H1 (cell line): ENCODE measurements at regions not wholly inside any gene's neighbourhood (a gene's known extent, or its start where the extent isn't known, plus 50 kb on each side); places are given as distances from the start of the nearest gene placed in this dataset.

Experiments used
- CTCF ChIA-PET: fragments of 300-600 bp; sonication (Branson Sonifier 250); formaldehyde crosslinking; loops from one replicate; lab custom pipeline; 2021; ENCODE audit not compliant: partially characterized antibody; lab: Charles Lee
- POLR2A ChIA-PET: fragments of 300-600 bp; sonication (Branson Sonifier 250); formaldehyde crosslinking; loops from one replicate; lab custom pipeline; 2021; ENCODE audit warnings: inconsistent platforms; ENCODE audit not compliant: partially characterized antibody; lab: Charles Lee
- DNase-seq, 2 experiments: peaks; one replicate each; pipeline versions ENCODE4 v3.0.0 to v3.0.0-alpha.2; 2010 to 2022; ENCODE audit warnings: low spot score in 2 of 2, low read depth in 1 of 2, mixed read lengths in 1 of 2
- FAIRE-seq: peaks from 2 replicates; lab custom pipeline; 2011; peaks lifted over from hg19 to GRCh38; lab: Jason Lieb, UNC
- H2AFZ ChIP-seq: 2 replicates; pipeline ENCODE4 v1.8.1; 2012; ENCODE audit warnings: low read length, inconsistent platforms
- H2AK5ac ChIP-seq: 2 replicates; pipeline ENCODE4 v1.6.1; 2013; ENCODE audit warnings: low read depth, low read length
- H2BK120ac ChIP-seq: replicated peaks from 2 replicates; pipeline ENCODE3; 2013; ENCODE audit warnings: low read depth, low read length, inconsistent platforms
- H2BK12ac ChIP-seq: 2 replicates; pipeline ENCODE4 v1.6.1; 2013; ENCODE audit warnings: low read depth, low read length
- H2BK15ac ChIP-seq: 2 replicates; pipeline ENCODE4 v1.6.1; 2013; ENCODE audit warnings: low read length
- H2BK20ac ChIP-seq: 2 replicates; pipeline ENCODE4 v1.6.1; 2013; ENCODE audit warnings: low read length
- H2BK5ac ChIP-seq: 2 replicates; pipeline ENCODE4 v1.6.1; 2013; ENCODE audit warnings: low read depth, low read length
- H3K14ac ChIP-seq: 2 replicates; pipeline ENCODE4 v1.6.1; 2013; ENCODE audit warnings: inconsistent platforms; ENCODE audit not compliant: insufficient read length
- H3K18ac ChIP-seq: 2 replicates; pipeline ENCODE4 v1.6.1; 2013; ENCODE audit warnings: low read length; ENCODE audit errors: extremely low read depth
- H3K23ac ChIP-seq: 2 replicates; pipeline ENCODE4 v1.6.1; 2013; ENCODE audit warnings: inconsistent platforms; ENCODE audit not compliant: insufficient read length
- H3K23me2 ChIP-seq: 2 replicates; pipeline ENCODE4 v1.6.1; 2013; ENCODE audit warnings: low read depth, low read length
- H3K27ac ChIP-seq: 2 replicates; pipeline ENCODE4 v1.6.1; 2011; ENCODE audit warnings: low read depth, low read length, inconsistent platforms
- H3K27me3 ChIP-seq, 4 experiments: replicated peaks in 1 of 4; 1 replicate in 1 of 4; 2 replicates in 3 of 4; pipeline versions ENCODE4 v1.6.1 to v1.8.1; 2011 to 2013; ENCODE audit warnings: low read length in 3 of 4, mild to moderate bottlenecking in 3 of 4, inconsistent platforms in 2 of 4, mixed read lengths in 2 of 4, moderate library complexity in 1 of 4; ENCODE audit not compliant: control insufficient read depth in 3 of 4, insufficient read depth in 3 of 4; ENCODE audit errors: extremely low read depth in 1 of 4
- H3K36me3 ChIP-seq, 4 experiments: 2 replicates each; pipeline versions ENCODE4 v1.6.1 to v1.8.1; 2011 to 2013; ENCODE audit warnings: mild to moderate bottlenecking in 4 of 4, low read length in 3 of 4, moderate library complexity in 2 of 4, control low read depth in 1 of 4, inconsistent platforms in 1 of 4; ENCODE audit not compliant: insufficient read depth in 4 of 4, control insufficient read depth in 2 of 4
- H3K4ac ChIP-seq: replicated peaks from 2 replicates; pipeline ENCODE3; 2013; ENCODE audit warnings: low read length, low read depth, mixed read lengths, inconsistent platforms; ENCODE audit not compliant: insufficient read length
- H3K4me1 ChIP-seq, 4 experiments: replicated peaks in 1 of 4; 1 replicate in 1 of 4; 2 replicates in 3 of 4; pipeline versions ENCODE4 v1.6.1 to v1.8.1; 2011 to 2013; ENCODE audit warnings: low read length in 3 of 4, inconsistent platforms in 2 of 4, mixed read lengths in 1 of 4; ENCODE audit not compliant: insufficient read depth in 4 of 4, control insufficient read depth in 3 of 4
- H3K4me2 ChIP-seq, 2 experiments: 2 replicates each; pipeline versions ENCODE4 v1.6.1 to v1.8.1; 2011 to 2013; ENCODE audit warnings: low read depth in 2 of 2, low read length in 2 of 2, control low read depth in 1 of 2, inconsistent platforms in 1 of 2, mild to moderate bottlenecking in 1 of 2; ENCODE audit not compliant: insufficient read depth in 1 of 2
- H3K4me3 ChIP-seq, 4 experiments: fragments of 200-600, 300-600 bp in 1 of 4; sonication (generic), shearing (Covaris generic), sonication (Bioruptor Twin) in 1 of 4; 2 replicates each; pipeline versions ENCODE4 v1.5.1 to v1.8.1; 2011 to 2016; ENCODE audit warnings: low read length in 4 of 4, low read depth in 3 of 4, control low read depth in 2 of 4, inconsistent platforms in 2 of 4, mild to moderate bottlenecking in 2 of 4, mixed read lengths in 1 of 4, moderate library complexity in 1 of 4; ENCODE audit not compliant: insufficient read depth in 2 of 4; ENCODE audit errors: extremely low read depth in 1 of 4
- H3K56ac ChIP-seq: replicated peaks from 2 replicates; pipeline ENCODE3; 2013; ENCODE audit warnings: low read depth, mild to moderate bottlenecking, mixed read lengths, low read length, inconsistent platforms; ENCODE audit not compliant: insufficient read length
- H3K79me1 ChIP-seq: 2 replicates; pipeline ENCODE4 v1.6.1; 2013; ENCODE audit warnings: low read depth, low read length, control low read depth
- H3K79me2 ChIP-seq, 2 experiments: 2 replicates each; pipeline versions ENCODE4 v1.6.1 to v1.8.1; 2012 to 2013; ENCODE audit warnings: low read length in 2 of 2, mild to moderate bottlenecking in 2 of 2, inconsistent platforms in 1 of 2; ENCODE audit not compliant: insufficient read depth in 2 of 2, control insufficient read depth in 1 of 2
- H3K9ac ChIP-seq, 4 experiments: replicated peaks in 1 of 4; 1 replicate in 1 of 4; 2 replicates in 3 of 4; pipeline versions ENCODE4 v1.6.1 to v1.8.1; 2011 to 2013; ENCODE audit warnings: low read depth in 3 of 4, low read length in 3 of 4, control low read depth in 2 of 4, mild to moderate bottlenecking in 2 of 4, moderate library complexity in 2 of 4, inconsistent platforms in 1 of 4; ENCODE audit errors: extremely low read depth in 1 of 4
- H3K9me3 ChIP-seq, 2 experiments: 2 replicates each; pipeline versions ENCODE4 v1.6.1 to v1.8.1; 2012 to 2013; ENCODE audit warnings: mild to moderate bottlenecking in 2 of 2, moderate library complexity in 2 of 2, control low read depth in 1 of 2, inconsistent platforms in 1 of 2, low read depth in 1 of 2, low read length in 1 of 2, mixed read lengths in 1 of 2; ENCODE audit not compliant: insufficient read depth in 2 of 2
- H4K20me1 ChIP-seq, 2 experiments: replicated peaks in 1 of 2; 2 replicates each; pipeline versions ENCODE3 to v1.8.1; 2011 to 2013; ENCODE audit warnings: inconsistent platforms in 2 of 2, low read length in 2 of 2, mild to moderate bottlenecking in 1 of 2; ENCODE audit not compliant: insufficient read depth in 2 of 2, control insufficient read depth in 1 of 2
- H4K5ac ChIP-seq: 2 replicates; pipeline ENCODE4 v1.6.1; 2013; ENCODE audit warnings: low read length, low read depth, mixed read lengths, inconsistent platforms; ENCODE audit not compliant: insufficient read length
- H4K8ac ChIP-seq: 2 replicates; pipeline ENCODE4 v1.8.0; 2013; ENCODE audit warnings: mild to moderate bottlenecking, moderate library complexity, low read length, inconsistent platforms; ENCODE audit not compliant: insufficient read depth; ENCODE audit errors: extremely low read depth
- H4K91ac ChIP-seq: replicated peaks from 2 replicates; pipeline ENCODE3; 2013; ENCODE audit warnings: low read length, mixed read lengths, inconsistent platforms; ENCODE audit not compliant: insufficient read length
- ATF2 ChIP-seq: IDR thresholded peaks from 2 replicates; pipeline ENCODE4 v1.6.1; 2012; ENCODE audit warnings: low read length, inconsistent platforms
- BRCA1 ChIP-seq: IDR thresholded peaks from 2 replicates; pipeline ENCODE4 v1.6.1; 2012; ENCODE audit warnings: low read depth, low read length, improper control_type of control experiment
- CTBP2 ChIP-seq: IDR thresholded peaks from 2 replicates; pipeline ENCODE4 v1.7.0; 2011; ENCODE audit warnings: borderline replicate concordance, mild to moderate bottlenecking, moderate library complexity, mixed read lengths, low read length; ENCODE audit not compliant: insufficient read depth, insufficient read length
- EZH2 ChIP-seq: fragments of 200-600 bp; sonication (generic); IDR thresholded peaks from 2 replicates; pipeline ENCODE4 v1.7.1; 2012; ENCODE audit warnings: low read depth, mild to moderate bottlenecking, moderate library complexity, low read length, inconsistent platforms; ENCODE audit not compliant: severe bottlenecking
- GTF2F1 ChIP-seq: IDR thresholded peaks from 2 replicates; pipeline ENCODE4 v1.6.1; 2012; ENCODE audit warnings: low read depth, low read length, improper control_type of control experiment, borderline replicate concordance
- NRF1 ChIP-seq: IDR thresholded peaks from 2 replicates; pipeline ENCODE4 v1.6.1; 2011; ENCODE audit warnings: mild to moderate bottlenecking, low read depth, low read length, improper control_type of control experiment
- POLR2A ChIP-seq, 2 experiments: IDR thresholded peaks; 1 replicate in 1 of 2; 2 replicates in 1 of 2; pipeline ENCODE4 v1.6.1; 2011; ENCODE audit warnings: low read depth in 2 of 2, low read length in 2 of 2, mild to moderate bottlenecking in 2 of 2; ENCODE audit errors: control extremely low read depth in 1 of 2
- RFX5 ChIP-seq: IDR thresholded peaks from 2 replicates; pipeline ENCODE4 v1.6.1; 2011; ENCODE audit warnings: low read depth, low read length, improper control_type of control experiment, borderline replicate concordance
- SIX5 ChIP-seq: IDR thresholded peaks from 2 replicates; pipeline ENCODE4 v1.6.1; 2011; ENCODE audit warnings: mild to moderate bottlenecking, low read depth, low read length
- SP1 ChIP-seq: IDR thresholded peaks from 2 replicates; pipeline ENCODE4 v1.6.1; 2011; ENCODE audit warnings: low read depth, low read length
- SRF ChIP-seq: IDR thresholded peaks from 2 replicates; pipeline ENCODE4 v1.6.1; 2011; ENCODE audit warnings: mild to moderate bottlenecking, low read depth, low read length, moderate library complexity
- TAF7 ChIP-seq: optimal IDR thresholded peaks from 2 replicates; pipeline ENCODE3; 2011; ENCODE audit warnings: low read depth, mild to moderate bottlenecking, inconsistent platforms, low read length, moderate library complexity, borderline replicate concordance
- USF2 ChIP-seq: IDR thresholded peaks from 2 replicates; pipeline ENCODE4 v1.6.1; 2011; ENCODE audit warnings: low read length, improper control_type of control experiment
- WGBS, 2 experiments: shearing (Covaris generic) in 1 of 2; methylation state at CpG; one replicate each; pipeline versions ENCODE4 v1.1.6 to v1.1.7; 2013 to 2015; ENCODE audit warnings: low lambda C conversion rate in 2 of 2, mixed read lengths in 2 of 2, inconsistent platforms in 1 of 2, low coverage in 1 of 2, missing lambda C conversion rate in 1 of 2; ENCODE audit not compliant: insufficient replicate concordance in 2 of 2, insufficient coverage in 1 of 2, insufficient read length in 1 of 2; ENCODE audit errors: extremely low coverage in 1 of 2, missing lambda C conversion rate in 1 of 2; 5-methylcytosine and 5-hydroxymethylcytosine counted together

- 88% methylated on average over 1 of the region's 1 CpG; no CpG with 5 or more reads in 1 of the 2 experiments for WGBS, 2 experiments
- Histone ChIP-seq H3K56ac (no peak overlapping the region), H3K79me2 (no peaks in the 10 kb centered on the region), H3K23ac (no peak overlapping the region), H4K20me1 (no peaks in the 10 kb centered on the region), H3K27ac (no peak overlapping the region), H3K36me3 (no peaks in the 10 kb centered on the region), H2AFZ (no peak overlapping the region), H2AK5ac (no peak overlapping the region), H3K9ac (no peak overlapping the region), H4K8ac (no peak overlapping the region), H2BK12ac (no peak overlapping the region), H4K5ac (no peak overlapping the region), H2BK15ac (no peak overlapping the region), H3K18ac (no peak overlapping the region), H3K4ac (no peak overlapping the region), H3K9me3 (no peaks in the 10 kb centered on the region), H2BK5ac (no peak overlapping the region), H2BK120ac (no peak overlapping the region), H2BK20ac (no peak overlapping the region), H3K4me1 (no peaks in the 10 kb centered on the region), H3K4me3 (no peak overlapping the region), H3K79me1 (no peaks in the 10 kb centered on the region), H4K91ac (no peak overlapping the region), H3K4me2 (no peak overlapping the region), H3K14ac (no peak overlapping the region), H3K27me3 (peaks cover 0 to 1% (median 0%) of the 10 kb centered on the region in 4 experiments; a peak in 1 of 7 replicates), H3K23me2 (no peaks in the 10 kb centered on the region)
- ChIA-PET POLR2A (no interaction called here), CTCF (interaction anchor here (0.6 kb wide), 1 partner anchor 1491 kb away, joined by 3 read pairs; no protein-coding TSS in a partner anchor)
- DNase-seq (no peak), FAIRE-seq (no peak)
- TF ChIP-seq ATF2, result no peak
- TF ChIP-seq SIX5, result no peak
- TF ChIP-seq SRF, result no peak
- no peak for TF ChIP-seq EZH2
- TF ChIP-seq BRCA1, result no peak
- no peak for TF ChIP-seq POLR2A (IDR thresholded peaks at IDR 0.05; ENCODE audit: control extremely low read depth in 1 of 2, low read depth in 2 of 2, low read length in 2 of 2)
- TF ChIP-seq USF2, result no peak
- TF ChIP-seq GTF2F1, result no peak
- TF ChIP-seq SP1, result no peak
- TF ChIP-seq TAF7, result no peak
- TF ChIP-seq RFX5, result no peak
- no peak for TF ChIP-seq NRF1
- TF ChIP-seq CTBP2, result no peak
These were observed 1397.6 kb upstream of the B3GALT2 start for GRCh38 chr1:194584052-194584451.
